Non-pigmented ciliary epithelial cell (primary cell): ENCODE measurements at regions not wholly inside any gene's neighbourhood (a gene's known extent, or its start where the extent isn't known, plus 50 kb on each side); places are given as distances from the start of the nearest gene placed in this dataset.

Source experiments
- DNase-seq: peaks from one replicate; pipeline ENCODE4 v3.0.0-alpha.2; 2010; ENCODE audit warnings: low read depth

DNA sequence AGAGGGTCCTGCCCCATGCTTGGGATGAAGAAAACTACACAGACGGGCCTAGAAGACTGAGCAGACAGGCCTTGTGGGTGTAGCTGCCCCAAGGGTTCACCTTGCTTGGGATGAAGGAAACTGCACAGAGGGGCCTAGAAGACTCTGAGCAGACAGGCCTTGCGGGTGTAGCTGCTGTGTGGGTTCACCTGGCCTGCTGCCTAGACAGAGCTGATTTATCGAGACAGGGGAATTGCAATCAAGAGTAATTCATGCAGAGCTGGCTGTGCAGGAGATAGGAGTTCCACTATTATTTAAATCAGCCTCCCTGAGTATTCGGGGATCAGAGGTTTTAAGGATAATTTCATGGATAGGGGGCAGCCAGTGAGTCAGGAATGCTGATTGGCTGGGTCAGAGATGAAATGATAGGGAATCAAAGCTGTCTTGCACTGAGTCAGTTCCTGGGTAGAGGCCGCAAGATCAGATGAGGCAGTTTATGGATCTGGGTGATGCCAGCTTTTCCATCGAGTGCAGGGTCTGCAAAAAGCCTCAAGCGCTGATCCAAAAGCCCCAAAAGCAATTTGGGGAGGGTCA lies 341.4 kb downstream of the GALR1 start:
- no peak for DNase-seq

GRCh38 chr18:77597726-77598125 lies 348.1 kb downstream of the GALR1 start:
- DNase-seq = no peak

DNA sequence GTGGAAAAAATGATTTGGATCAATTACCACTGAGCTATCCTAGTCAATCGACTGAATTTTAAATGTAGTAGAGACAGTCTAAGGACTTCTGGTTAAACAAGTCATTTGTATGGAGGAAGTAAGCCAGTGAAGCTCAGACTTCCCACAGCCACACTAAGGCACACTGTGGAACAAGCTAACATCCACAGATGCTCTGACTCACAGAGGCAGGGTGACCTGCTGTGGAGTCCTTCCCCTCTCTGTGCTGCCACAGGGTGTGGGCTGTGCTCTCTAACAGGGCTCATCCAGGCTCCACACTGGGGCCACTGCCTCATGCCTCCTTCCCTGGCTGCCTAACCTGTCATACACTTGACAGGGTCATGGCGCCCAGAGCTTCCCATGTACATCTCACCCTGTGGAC lies 351.0 kb downstream of the GALR1 start:
- no peak for DNase-seq

- DNase-seq = no peak
These were observed 351.9 kb downstream of the GALR1 start for GRCh38 chr18:77601567-77601966.

DNA sequence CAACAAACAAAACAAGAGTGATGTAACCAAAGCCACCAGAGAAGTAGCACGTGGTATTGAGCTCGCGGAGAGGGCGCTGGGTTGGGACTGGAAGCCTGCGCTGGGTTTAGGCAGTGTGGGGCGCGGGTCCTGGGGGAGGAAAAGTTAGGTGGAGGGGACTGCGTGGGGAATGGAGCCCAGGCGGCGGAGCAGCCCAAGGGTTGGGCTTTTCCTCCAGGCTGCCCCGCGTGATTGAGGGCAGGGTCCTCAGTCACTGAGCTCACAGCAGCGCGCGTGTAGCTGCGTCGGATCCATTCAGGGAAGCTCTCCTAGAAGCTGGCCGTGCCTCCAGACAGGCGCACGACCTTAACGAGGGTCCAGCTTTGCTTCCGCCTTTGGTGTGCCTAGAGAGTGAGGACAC lies 357.4 kb downstream of the GALR1 start:
- DNase-seq = no peak

- no peak for DNase-seq
These were observed 359.2 kb downstream of the GALR1 start for GRCh38 chr18:77608807-77609206.

DNA sequence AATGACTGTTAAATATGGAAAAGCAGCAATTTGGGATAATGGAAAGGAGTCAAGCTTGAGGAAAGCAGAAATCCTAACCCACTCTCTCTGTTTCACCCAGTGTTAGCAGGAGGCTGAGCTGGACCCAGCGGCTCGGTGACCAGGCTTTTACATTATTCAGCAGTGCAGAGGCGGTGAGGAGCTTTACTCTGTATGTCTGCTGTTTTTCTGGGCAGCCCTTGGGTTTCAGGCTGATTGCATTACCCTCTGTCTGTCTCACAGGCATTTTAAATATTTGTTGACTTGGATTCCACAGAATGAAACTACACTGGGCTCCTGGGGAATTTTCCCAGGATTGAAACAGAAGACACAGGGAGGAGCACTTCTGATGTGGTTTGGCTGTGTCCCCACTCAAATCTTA lies 368.0 kb downstream of the GALR1 start:
- no peak for DNase-seq

- DNase-seq = no peak
These were observed 369.9 kb downstream of the GALR1 start for GRCh38 chr18:77619525-77619924.

DNA sequence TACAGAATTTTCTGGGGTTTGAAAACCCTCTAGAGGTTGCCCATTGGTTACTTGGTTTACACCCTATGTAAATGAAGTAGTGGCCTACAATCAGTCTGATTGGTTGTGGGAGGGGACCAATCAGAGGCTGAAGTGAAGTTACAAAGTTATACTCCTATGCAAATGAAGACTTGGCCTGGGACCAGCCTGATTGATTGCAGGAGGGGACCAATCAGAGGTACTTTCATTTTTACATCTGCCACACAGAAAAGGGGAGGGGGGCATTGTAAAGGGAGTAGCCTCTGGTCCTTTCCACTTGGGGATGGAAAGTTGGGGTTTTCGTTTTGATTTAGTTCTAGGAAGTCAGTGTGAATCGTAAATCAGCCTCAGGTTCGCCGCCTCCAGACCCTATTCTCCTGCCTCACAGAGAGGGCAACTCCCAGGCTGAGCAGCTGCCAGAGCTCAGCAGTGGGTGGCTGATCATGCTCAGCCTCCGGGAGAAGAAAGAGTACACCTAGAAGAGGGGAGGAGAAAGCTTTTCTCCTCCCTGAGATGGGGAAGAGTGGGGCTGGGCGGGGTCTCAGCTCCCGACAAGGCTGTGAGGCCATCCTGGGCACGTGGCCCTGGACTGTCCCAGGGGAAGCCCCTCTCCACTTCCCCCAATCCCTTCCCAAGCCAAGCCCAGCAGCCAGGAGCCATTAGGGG lies 372.5 kb downstream of the GALR1 start:
- no peak for DNase-seq

GRCh38 chr18:77632758-77633157 lies 383.1 kb downstream of the GALR1 start:
- DNase-seq = no peak

DNA sequence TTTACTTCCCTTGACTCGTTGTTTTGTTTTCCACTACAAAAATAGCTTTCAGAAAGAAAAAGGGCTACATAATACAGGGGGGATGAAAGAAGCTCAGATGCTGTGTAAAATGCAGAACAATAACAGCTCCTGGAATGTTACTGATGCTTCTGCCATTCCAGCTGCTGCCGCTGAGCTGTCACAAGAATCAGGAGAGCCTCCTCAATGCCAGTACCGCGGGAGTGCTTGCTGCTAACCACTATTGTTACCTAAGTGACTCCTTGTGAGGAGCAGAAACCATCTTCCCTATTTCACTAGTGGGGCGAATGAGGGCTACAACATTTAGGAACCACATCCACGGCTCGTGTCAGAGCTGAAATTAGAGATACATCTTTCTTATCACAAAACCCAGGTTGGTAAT lies 384.8 kb downstream of the GALR1 start:
- DNase-seq = no peak

- no peak for DNase-seq
These were observed 385.8 kb downstream of the GALR1 start for GRCh38 chr18:77635451-77635850.

DNA sequence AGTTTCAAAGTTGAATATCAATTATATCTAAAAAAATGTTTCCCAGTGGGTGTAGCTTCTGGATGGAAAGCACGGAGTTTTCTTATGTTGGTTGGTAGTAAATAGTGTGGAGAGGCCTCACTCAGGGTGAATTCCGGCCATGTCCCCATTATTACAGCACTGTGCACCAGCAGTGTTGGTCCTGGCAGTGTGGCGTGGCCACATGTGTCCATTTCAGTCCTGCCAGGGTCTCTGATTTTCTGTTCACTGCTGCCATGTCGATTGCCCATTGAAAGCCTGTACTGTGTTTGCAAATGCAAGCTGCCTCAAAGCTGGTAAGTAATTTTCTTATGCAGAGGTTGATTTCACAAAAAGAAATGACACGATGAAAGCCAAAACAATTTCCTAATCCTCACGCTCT lies 386.2 kb downstream of the GALR1 start:
- no peak for DNase-seq

GRCh38 chr18:77645170-77645872 lies 395.7 kb downstream of the GALR1 start:
- no peak for DNase-seq

DNA sequence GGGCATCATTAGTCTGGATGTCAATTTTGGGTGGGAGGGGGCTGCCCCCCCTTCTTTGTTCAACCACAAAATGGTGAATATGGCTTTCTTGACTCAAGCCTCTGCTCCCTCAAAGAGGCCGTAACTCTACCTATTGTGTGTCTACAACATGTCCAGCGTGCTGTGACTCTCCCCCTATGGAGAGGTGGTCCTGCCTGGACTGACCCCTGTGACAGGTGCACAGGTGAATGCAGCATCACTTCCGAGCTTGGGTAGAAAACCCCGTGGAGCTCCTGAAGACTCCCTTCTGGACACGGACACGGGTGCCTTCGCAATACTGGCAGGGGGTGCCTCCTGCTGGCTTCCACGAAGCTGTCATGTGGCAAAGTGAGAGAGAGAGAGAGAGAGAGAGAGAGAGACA lies 397.8 kb downstream of the GALR1 start:
- DNase-seq = no peak

DNA sequence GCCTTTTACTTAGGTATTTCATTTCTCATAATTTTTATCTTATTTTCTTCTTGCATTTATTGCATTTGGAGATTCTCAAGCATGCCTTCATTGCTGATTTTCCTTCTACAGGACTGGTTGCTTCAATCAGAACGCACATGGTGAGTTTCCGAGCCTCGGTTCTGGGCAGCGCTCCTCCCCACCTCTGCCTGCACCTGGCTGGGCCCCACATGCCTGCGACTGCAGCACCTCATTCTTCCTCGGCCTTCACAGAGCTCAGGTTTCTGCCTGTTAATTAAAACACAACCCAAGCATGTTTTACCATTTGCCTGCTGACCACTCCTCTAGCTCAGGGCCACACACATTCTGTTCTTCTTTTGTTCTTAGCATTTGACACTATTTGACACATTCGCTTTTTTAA lies 398.8 kb downstream of the GALR1 start:
- no peak for DNase-seq

DNA sequence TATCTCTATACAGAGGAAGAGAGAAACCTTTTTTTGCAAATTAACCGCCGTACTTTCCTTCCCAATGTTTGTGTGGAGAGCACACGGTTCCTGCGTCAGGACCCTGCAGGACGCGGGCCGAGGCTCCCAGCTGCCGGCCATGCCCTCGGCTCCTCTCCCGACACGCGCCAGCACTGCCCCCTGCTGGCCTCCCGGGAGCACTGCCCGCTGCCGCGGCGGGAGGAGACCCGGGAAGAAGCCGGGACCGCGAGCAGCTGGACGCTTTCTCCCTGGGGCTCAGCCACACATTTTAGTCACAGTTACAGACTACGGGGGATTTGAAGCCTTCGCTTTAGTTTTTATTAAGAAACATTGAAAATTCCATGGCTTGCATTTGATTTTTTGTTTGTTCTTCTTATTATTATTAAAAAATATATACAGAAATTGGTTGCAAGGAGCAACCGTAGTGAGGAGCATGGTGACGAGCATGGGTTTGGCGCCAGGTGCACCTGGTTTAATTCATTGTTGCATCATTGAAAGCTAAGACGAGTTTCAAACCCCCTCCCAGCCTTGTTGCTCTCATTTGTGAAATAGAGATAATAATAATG lies 401.2 kb downstream of the GALR1 start:
- no peak for DNase-seq

- DNase-seq = no peak
These were observed 401.8 kb downstream of the GALR1 start for GRCh38 chr18:77651441-77651840.

DNA sequence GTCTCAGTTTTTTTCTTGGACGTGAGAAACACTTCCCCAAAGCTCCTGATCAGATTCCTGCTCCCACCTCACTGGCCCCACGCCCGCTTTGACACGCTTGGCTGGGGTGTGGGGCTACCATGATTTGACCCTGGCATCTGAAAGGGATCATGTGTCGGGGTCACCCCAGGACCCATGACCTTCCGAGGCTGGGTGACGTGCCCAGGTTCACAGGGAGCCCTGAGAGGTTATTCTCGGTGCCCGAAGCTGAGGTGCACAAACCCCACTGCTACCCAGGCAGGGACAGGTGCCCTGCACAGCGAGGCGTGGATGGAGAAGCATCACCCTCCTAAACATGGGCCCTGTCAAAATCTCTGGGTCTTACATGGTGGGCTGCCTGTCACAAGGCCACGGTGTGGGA lies 404.1 kb downstream of the GALR1 start:
- no peak for DNase-seq

GRCh38 chr18:77654302-77654701 lies 404.7 kb downstream of the GALR1 start:
- no peak for DNase-seq

- DNase-seq = no peak
These were observed 408.1 kb downstream of the GALR1 start for GRCh38 chr18:77657651-77658298.

- DNase-seq = no peak
These were observed 408.6 kb downstream of the GALR1 start for GRCh38 chr18:77658299-77658662.
